GM21717 (cell line): ENCODE measurements at regions not wholly inside any gene's neighbourhood (a gene's known extent, or its start where the extent isn't known, plus 50 kb on each side); places are given as distances from the start of the nearest gene placed in this dataset.

Source experiments
- ATAC-seq: cut with Tn5 transposase; IDR thresholded peaks from one replicate; pipeline ENCODE4 v1.9.1; 2021; ENCODE audit warnings: mild to moderate bottlenecking, moderate library complexity; ENCODE audit not compliant: unreplicated experiment

- ATAC-seq, result no peak
Observed at GRCh38 chr7:25850735-25851134, 301.3 kb upstream of the NFE2L3 start.

DNA sequence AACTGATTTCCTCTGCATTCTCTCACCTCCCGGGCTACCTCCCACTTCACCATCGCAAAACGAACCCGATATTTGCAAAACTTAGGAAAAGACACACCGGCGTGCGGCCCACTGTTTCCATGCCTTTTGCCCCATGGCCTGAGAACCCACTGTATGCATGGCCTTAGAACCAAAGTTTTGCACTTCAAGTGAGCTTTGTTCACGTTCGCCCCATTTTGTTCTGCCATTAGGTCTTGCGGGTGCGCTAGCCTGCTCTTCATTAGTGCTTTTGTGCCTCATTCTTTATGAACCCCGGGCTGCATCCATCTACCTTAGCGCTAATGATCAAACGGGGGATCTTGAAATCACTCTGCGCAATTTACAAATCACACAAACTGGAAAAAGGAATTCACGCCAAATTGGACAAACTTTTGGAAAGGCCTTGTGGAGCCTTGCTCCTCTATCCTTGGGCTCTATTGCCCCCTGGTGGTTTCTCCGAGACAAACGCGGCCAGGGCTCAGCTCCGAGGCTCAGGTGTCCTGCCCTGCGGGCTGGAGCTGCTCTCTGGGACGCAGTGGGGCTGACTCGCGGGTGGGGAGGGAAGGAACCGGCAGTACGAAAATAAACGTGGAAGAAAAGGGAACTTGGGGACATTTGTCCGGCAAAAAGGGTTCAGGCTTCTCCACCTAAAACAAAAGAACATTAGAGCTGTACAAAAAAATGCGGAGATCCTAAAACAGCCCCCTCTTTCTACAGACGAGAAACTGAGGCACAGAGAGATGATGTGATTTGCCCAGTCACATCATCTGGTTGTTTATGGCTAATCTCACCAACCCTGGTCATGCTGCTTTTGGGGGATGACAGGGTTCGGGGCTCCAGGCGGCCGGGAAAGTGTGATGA lies 300.4 kb upstream of the NFE2L3 start:
- ATAC-seq, result peak; percentile 54

GRCh38 chr7:25852211-25852938 lies 299.6 kb upstream of the NFE2L3 start:
- no peak for ATAC-seq

- ATAC-seq, result no peak
Observed at GRCh38 chr7:25852939-25853271, 299.1 kb upstream of the NFE2L3 start.

DNA sequence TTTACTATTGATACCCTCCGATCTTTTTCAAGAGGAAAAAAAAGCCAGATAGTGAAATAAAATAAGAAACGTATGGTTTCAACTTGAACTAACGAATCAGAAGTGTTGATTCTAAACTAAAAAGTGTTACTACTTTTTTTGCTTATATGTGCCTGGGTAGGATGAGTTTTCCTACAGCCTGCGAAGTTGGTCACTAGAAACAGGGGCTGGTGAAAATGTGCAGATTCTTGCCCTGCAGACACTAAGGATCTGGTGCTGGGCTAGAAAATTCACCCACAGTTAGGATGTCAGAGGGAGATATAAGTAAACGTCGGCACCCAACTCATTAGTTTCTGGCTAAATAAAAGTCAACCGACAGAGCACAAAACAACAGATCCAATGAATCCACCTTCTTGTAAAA lies 298.7 kb upstream of the NFE2L3 start:
- ATAC-seq, result no peak

DNA sequence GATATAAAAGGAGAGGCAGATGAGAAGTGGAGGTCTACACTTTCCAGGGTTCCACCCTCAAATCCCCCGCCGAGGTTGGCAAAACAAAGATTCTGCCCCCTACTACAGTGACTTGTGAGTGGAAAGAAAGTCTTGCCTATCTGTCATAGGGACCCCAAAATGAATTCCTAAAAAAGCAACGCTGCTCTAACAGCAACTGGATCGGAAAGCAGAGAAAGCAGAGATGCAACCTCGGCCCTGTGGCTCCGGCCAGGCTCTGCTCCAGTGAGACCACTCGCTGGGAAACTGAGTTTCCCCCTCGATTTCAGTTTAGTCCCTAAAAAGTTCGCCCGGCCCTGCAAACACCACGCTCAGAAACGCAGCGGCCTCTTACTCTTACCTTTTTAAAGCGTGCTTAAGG lies 297.9 kb upstream of the NFE2L3 start:
- no peak for ATAC-seq

- no peak for ATAC-seq
Observed at GRCh38 chr7:25854608-25855497, 297.1 kb upstream of the NFE2L3 start.

DNA sequence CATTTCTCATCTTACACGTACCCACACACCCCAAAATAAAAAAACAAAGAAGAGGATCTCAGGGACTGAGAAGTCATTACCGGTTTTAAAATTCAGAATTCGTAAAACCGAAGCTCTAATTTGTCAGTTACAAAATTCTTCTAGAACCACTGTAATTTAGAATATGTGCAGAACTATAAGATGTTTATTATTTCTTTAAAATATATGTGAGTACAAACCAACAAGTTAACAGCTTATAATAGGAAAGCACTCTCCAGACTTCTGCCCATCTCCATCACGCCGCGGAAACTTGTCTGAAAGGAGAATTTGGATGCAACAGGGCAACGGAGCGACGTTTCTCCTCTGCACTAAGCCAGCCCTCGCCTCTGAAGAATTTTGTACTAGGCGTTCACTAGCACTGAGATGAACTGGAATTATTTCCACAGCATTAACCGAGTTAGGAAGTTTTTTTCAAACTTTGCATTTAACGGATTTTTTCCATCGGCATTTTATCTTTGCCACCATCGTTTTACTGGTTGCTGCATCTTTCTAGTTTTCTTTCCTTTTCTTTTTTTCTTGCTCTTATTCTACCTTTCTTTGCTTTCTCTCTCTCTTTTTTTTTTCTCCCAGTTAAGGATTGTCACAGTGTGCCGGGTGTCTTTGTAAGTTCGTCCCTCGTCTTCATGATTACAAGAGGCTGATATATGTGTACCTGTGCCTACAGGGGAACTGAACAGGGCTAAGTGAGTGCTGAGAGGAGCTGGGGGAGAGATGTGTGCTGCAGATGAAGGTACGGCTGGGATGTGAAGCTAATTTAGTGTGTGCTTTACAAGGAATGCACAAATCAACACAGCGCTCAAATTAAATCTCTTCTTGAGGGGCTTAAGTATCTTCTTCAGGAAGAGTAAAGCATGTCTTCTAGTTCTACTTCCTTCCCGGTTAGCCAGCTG lies 295.9 kb upstream of the NFE2L3 start:
- ATAC-seq, result no peak

- ATAC-seq, result no peak
Observed at GRCh38 chr7:25857376-25858067, 294.5 kb upstream of the NFE2L3 start.

- no peak for ATAC-seq
Observed at GRCh38 chr7:25858200-25858524, 293.8 kb upstream of the NFE2L3 start.

- ATAC-seq, result no peak
Observed at GRCh38 chr7:25858525-25859411, 293.2 kb upstream of the NFE2L3 start.

DNA sequence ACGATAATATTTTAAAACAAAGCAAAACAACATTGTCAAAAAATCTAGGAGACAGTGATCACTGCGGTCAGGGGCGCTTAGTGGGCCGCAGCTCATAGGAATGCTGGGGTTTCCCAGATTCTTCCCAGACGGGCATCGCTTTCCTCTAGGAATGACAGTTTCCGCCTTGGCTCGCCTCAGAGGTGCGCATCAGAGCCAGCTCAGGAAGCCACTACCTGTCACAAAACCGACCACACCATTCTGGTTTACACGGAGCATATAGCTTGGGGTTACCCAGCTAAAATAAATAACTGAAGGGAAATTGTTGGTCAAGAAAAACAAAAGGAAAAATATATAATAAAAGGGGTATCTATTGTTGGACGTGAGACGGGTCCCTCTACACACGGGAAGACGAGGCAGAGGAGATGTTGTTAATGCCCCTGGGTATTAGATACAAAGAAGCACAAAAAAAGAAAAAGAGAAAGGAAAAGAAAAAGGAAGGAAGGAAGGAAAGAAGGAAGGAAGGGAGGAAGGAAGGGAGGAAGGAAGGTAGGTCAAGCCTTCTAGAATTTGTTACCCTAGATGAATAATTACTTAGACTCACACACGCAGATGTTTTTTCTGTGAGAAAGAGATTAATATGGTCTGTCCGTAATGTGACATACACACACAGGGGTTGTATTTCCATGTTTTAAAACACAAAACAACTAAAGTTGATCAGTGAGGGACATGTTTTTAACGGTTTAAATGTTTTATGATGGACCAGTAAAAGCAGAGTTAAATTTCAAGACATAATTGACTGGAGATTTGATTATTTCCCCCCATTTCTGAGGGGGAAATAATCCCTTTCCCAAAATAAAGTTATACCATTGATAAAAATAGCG lies 292.4 kb upstream of the NFE2L3 start:
- no peak for ATAC-seq

- ATAC-seq, result no peak
Observed at GRCh38 chr7:25860275-25861163, 291.5 kb upstream of the NFE2L3 start.

DNA sequence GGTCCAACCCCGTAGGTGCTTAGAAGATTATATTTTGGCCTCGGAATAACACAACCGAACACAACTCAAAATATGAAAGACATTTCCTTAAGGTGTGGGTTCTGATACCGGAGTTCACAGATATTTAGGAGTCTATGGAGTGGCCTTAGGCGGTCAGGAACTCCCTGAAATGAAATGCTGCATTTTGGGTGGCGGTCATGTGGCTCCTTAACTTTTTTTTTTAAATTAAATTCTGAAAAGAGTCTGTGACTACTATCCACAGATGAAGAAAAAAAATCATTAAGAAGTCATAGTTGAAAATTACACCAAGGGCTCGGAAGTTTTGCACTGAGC lies 290.9 kb upstream of the NFE2L3 start:
- ATAC-seq, result no peak

- ATAC-seq, result no peak
Observed at GRCh38 chr7:25861601-25862260, 290.3 kb upstream of the NFE2L3 start.

DNA sequence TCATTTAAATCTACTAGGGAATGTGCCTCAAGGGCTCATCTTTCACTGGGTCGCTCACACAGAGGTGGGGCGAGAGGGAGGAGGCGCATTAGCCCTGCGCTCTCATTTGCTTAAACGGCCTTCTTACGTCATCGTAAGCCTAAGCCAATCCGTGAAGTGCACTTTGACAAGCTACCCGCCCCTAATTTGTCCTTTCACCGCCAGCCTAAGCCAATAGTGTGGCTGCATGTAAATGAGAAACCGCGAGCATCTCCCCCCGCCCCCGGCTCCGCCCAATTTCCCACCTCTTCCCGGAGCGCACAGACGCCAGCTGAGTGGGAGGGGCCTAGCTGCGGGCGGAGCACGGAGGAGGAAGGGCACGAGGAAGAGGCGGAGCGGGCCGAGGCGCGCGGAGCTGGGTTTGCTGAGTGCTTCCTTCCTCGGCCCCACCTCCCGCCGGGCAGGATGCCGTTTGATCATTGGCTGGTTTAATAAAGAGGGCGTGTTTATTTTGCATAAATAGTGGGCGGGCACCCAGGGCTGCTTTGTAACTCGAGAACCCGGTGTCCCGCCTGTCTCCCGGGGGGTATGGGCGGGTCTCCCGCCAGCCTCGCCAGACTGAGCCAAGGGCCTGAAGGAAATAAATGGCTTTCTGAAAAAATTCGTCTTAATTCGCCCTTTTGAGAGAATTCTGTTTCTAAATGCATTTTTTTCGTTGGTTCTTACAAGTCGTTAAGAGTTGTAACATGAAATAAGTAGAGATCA lies 289.6 kb upstream of the NFE2L3 start:
- ATAC-seq, result peak; percentile 92
